Skeletal muscle satellite cell (primary cell): ENCODE measurements at regions not wholly inside any gene's neighbourhood (a gene's known extent, or its start where the extent isn't known, plus 50 kb on each side); places are given as distances from the start of the nearest gene placed in this dataset.
A peak's percentile ranks its signal among the peaks of the same experiment; 100 is the strongest.

ENCODE experiments used
- H3K27me3 ChIP-seq: 2 replicates; pipeline ENCODE4 v1.7.0; 2013; ENCODE audit warnings: low read length; ENCODE audit not compliant: control insufficient read depth, insufficient read depth
- H3K36me3 ChIP-seq: 2 replicates; pipeline ENCODE4 v1.7.0; 2013; ENCODE audit warnings: mild to moderate bottlenecking, control low read depth, low read length; ENCODE audit not compliant: insufficient read depth
- H3K4me1 ChIP-seq: 2 replicates; pipeline ENCODE4 v1.7.0; 2013; ENCODE audit warnings: low read length; ENCODE audit not compliant: control insufficient read depth, insufficient read depth
- H3K4me2 ChIP-seq: 2 replicates; pipeline ENCODE4 v1.7.0; 2013; ENCODE audit warnings: mild to moderate bottlenecking, low read length
- H3K4me3 ChIP-seq: 2 replicates; pipeline ENCODE4 v1.7.0; 2013; ENCODE audit warnings: low read length
- H3K9ac ChIP-seq: 2 replicates; pipeline ENCODE4 v1.7.0; 2013; ENCODE audit warnings: mild to moderate bottlenecking, low read depth, low read length, moderate library complexity
- H3K9me3 ChIP-seq: replicated peaks from 2 replicates; pipeline ENCODE4 v1.7.0; 2013; ENCODE audit warnings: mild to moderate bottlenecking, control low read depth, low read length

- peak overlapping the region; percentile 30 for H3K4me2 ChIP-seq
- no peak overlapping the region for H3K9ac ChIP-seq
- H3K9me3 ChIP-seq = no peaks in the 10 kb centered on the region
- no peak overlapping the region for H3K4me3 ChIP-seq
- no peaks in the 10 kb centered on the region for H3K36me3 ChIP-seq
- peaks cover 18% of the 10 kb centered on the region for H3K4me1 ChIP-seq
- H3K27me3 ChIP-seq = peaks cover 42% of the 10 kb centered on the region
Observed at GRCh38 chr3:193997228-193998122, 138.5 kb upstream of the HES1 start.

GRCh38 chr3:193998123-193998448 lies 137.9 kb upstream of the HES1 start:
- Histone ChIP-seq H3K4me2 (peak overlapping the region; percentile 30), H3K36me3 (no peaks in the 10 kb centered on the region), H3K27me3 (peaks cover 36% of the 10 kb centered on the region), H3K4me3 (no peak overlapping the region), H3K9me3 (no peaks in the 10 kb centered on the region), H3K9ac (no peak overlapping the region), H3K4me1 (peaks cover 22% of the 10 kb centered on the region)

DNA sequence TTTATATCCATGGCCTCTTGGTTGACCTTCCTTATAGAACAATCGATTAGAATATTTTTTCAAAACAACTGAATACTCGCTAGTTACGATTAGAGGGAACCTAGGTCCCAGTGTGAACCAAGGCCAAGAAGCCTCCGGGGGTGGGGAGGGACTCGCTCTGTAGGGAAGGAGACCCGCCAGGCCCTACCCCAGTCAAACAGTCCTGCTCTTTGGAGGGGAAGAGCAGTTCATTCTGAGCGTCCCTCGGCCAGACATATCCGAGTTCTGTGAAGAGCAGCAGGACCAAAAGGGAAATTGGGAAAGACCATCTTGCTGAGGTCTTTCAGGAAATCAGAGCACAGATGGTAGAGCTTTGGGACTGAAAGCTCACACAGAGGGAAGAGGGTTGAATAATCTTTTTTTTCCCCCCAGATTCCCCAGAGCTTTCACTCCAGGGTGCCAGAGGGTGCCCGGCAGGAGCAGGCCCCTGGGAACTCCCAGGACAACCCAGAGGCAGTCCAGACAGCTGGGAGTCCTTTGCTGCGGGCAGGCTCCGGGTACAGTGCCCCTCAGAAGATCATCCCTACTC lies 137.2 kb upstream of the HES1 start:
- peaks cover 26% of the 10 kb centered on the region for H3K4me1 ChIP-seq
- H3K4me3 ChIP-seq = no peak overlapping the region
- H3K4me2 ChIP-seq = no peak overlapping the region
- H3K9ac ChIP-seq = no peak overlapping the region
- H3K9me3 ChIP-seq = no peaks in the 10 kb centered on the region
- peaks cover 29% of the 10 kb centered on the region for H3K27me3 ChIP-seq
- H3K36me3 ChIP-seq = no peaks in the 10 kb centered on the region

GRCh38 chr3:194000100-194000499 lies 135.8 kb upstream of the HES1 start:
- Histone ChIP-seq H3K27me3 (peaks cover 20% of the 10 kb centered on the region), H3K4me2 (no peak overlapping the region), H3K4me1 (peaks cover 39% of the 10 kb centered on the region), H3K4me3 (no peak overlapping the region), H3K9me3 (no peaks in the 10 kb centered on the region), H3K36me3 (no peaks in the 10 kb centered on the region), H3K9ac (no peak overlapping the region)

DNA sequence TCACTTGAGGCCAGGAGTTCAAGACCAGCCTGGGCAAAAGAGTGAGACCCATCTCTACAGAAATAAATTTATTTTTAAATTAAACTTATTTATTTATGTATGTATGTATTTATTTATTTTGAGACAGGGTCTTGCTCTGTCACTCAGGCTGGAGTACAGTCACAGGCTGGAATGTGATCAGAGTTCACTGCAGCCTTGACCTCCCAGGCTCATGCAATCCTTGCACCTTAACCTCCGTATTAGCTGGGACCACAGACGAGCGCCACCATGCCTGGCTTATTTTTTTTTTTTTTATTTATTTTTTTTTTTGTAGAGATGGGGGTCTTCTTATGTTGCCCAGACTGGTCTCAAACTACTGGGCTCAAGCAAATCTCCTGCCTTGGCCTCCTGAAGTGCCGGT lies 135.2 kb upstream of the HES1 start:
- H3K27me3 ChIP-seq = peaks cover 16% of the 10 kb centered on the region
- no peak overlapping the region for H3K4me2 ChIP-seq
- H3K4me1 ChIP-seq = peaks cover 45% of the 10 kb centered on the region
- H3K9me3 ChIP-seq = no peaks in the 10 kb centered on the region
- no peak overlapping the region for H3K9ac ChIP-seq
- no peak overlapping the region for H3K4me3 ChIP-seq
- H3K36me3 ChIP-seq = no peaks in the 10 kb centered on the region

- H3K36me3 ChIP-seq = no peaks in the 10 kb centered on the region
- H3K9ac ChIP-seq = no peak overlapping the region
- peaks cover 9% of the 10 kb centered on the region for H3K27me3 ChIP-seq
- no peaks in the 10 kb centered on the region for H3K9me3 ChIP-seq
- H3K4me3 ChIP-seq = no peak overlapping the region
- H3K4me2 ChIP-seq = no peak overlapping the region
- H3K4me1 ChIP-seq = peaks cover 45% of the 10 kb centered on the region
Observed at GRCh38 chr3:194001728-194002459, 134.1 kb upstream of the HES1 start.

GRCh38 chr3:194003114-194004057 lies 132.6 kb upstream of the HES1 start:
- H3K9me3 ChIP-seq = no peaks in the 10 kb centered on the region
- H3K4me2 ChIP-seq = peak overlapping the region; percentile 93
- H3K4me3 ChIP-seq = peak overlapping the region; percentile 65
- H3K4me1 ChIP-seq = peaks cover 32% of the 10 kb centered on the region
- peaks cover 7% of the 10 kb centered on the region for H3K27me3 ChIP-seq
- peak overlapping the region; percentile 73 for H3K9ac ChIP-seq
- no peaks in the 10 kb centered on the region for H3K36me3 ChIP-seq

- Histone ChIP-seq H3K4me1 (peaks cover 32% of the 10 kb centered on the region), H3K27me3 (peaks cover 22% of the 10 kb centered on the region), H3K4me2 (no peak overlapping the region), H3K36me3 (no peaks in the 10 kb centered on the region), H3K4me3 (no peak overlapping the region), H3K9me3 (no peaks in the 10 kb centered on the region), H3K9ac (no peak overlapping the region)
Observed at GRCh38 chr3:194005930-194006501, 129.9 kb upstream of the HES1 start.

- peaks cover 36% of the 10 kb centered on the region for H3K27me3 ChIP-seq
- H3K9ac ChIP-seq = no peak overlapping the region
- no peak overlapping the region for H3K4me3 ChIP-seq
- H3K36me3 ChIP-seq = no peaks in the 10 kb centered on the region
- H3K4me1 ChIP-seq = peaks cover 25% of the 10 kb centered on the region
- no peak overlapping the region for H3K4me2 ChIP-seq
- H3K9me3 ChIP-seq = no peaks in the 10 kb centered on the region
Observed at GRCh38 chr3:194007592-194008337, 128.2 kb upstream of the HES1 start.

DNA sequence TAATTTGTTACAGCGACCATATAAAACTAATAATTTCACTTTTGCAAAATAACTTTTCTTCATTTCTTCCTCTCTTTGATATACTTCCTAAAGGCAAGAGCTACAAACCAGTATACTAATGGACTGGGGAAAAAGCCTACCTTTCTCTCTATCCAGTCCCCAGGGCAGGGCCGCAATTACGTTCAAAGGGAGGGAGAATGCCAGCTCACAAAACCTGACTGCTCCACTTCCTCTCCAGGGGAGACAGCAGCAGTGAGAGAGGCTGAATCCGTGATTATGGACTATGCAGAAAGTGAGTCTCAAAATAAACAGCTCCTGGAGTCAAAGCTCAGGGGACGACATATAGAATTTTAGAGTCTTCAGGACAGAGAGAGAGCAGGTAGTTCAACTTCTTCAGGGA lies 126.9 kb upstream of the HES1 start:
- no peak overlapping the region for H3K4me3 ChIP-seq
- H3K9ac ChIP-seq = no peak overlapping the region
- peaks cover 44% of the 10 kb centered on the region for H3K27me3 ChIP-seq
- no peaks in the 10 kb centered on the region for H3K9me3 ChIP-seq
- no peak overlapping the region for H3K4me2 ChIP-seq
- no peaks in the 10 kb centered on the region for H3K36me3 ChIP-seq
- H3K4me1 ChIP-seq = peaks cover 16% of the 10 kb centered on the region
